ENCODE measurements at regions not wholly inside any gene's neighbourhood (a gene's known extent, or its start where the extent isn't known, plus 50 kb on each side); places are given as distances from the start of the nearest gene placed in this dataset.
A peak's percentile ranks its signal among the peaks of the same experiment; 100 is the strongest.

DNA sequence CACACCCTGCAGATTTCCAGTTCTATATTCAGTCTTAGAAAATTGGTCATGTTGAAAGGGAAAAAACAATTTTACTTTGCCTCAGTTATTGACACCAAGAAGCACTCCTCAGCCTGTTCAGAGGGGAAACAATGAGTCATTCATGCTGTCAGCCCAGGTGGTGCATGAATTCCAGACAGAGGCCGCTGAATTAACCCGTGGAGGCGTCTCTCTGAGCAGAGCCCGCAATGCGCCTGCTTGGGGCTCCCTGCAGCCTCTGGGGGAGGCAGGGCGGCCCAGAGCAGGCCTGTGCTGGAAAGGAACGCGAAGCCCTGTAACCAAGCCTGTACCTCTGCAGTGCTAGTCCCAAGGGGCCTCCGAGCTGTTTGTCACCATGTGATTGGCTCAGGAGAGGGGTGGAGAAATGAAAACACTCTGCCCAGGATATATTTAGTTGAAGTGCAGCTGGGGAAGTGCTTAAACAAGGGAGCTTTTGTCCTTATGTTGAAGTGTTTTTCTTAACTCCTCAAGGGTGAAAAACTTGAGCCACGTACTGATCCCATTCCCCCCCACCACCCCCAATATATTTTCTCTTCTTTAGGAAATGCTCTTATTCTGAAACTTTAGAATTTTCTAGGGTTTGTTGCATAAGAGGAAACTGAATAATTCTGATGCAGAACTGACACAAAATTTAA lies 68.3 kb upstream of the CHD2 start (continued):
- TF ChIP-seq, protein P1, sequence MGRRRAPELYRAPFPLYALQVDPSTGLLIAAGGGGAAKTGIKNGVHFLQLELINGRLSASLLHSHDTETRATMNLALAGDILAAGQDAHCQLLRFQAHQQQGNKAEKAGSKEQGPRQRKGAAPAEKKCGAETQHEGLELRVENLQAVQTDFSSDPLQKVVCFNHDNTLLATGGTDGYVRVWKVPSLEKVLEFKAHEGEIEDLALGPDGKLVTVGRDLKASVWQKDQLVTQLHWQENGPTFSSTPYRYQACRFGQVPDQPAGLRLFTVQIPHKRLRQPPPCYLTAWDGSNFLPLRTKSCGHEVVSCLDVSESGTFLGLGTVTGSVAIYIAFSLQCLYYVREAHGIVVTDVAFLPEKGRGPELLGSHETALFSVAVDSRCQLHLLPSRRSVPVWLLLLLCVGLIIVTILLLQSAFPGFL (CRISPR knock-in tag; IDR thresholded peaks at IDR 0.05) = no peak
- TF ChIP-seq, protein P2, sequence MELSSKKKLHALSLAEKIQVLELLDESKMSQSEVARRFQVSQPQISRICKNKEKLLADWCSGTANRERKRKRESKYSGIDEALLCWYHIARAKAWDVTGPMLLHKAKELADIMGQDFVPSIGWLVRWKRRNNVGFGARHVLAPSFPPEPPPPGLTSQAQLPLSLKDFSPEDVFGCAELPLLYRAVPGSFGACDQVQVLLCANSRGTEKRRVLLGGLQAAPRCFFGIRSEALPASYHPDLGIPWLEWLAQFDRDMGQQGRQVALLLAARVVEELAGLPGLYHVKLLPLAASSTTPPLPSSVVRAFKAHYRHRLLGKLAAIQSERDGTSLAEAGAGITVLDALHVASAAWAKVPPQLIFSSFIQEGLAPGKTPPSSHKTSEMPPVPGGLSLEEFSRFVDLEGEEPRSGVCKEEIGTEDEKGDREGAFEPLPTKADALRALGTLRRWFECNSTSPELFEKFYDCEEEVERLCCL (CRISPR knock-in tag; IDR thresholded peaks at IDR 0.05; ENCODE audit: borderline replicate concordance) = no peak
- TF ChIP-seq ZBTB1 (CRISPR knock-in tag; IDR thresholded peaks at IDR 0.05; ENCODE audit: borderline replicate concordance) = no peak
- TF ChIP-seq SOX6 (IDR thresholded peaks at IDR 0.05) = no peak
- TF ChIP-seq SOX6 (CRISPR knock-in tag; IDR thresholded peaks at IDR 0.05) = peak; percentile 87
- TF ChIP-seq ARNT (IDR thresholded peaks at IDR 0.05) = no peak
- TF ChIP-seq GTF2F1 (IDR thresholded peaks at IDR 0.05; ENCODE audit: low read length) = 0 out of 2 replicates have a peak, but pooled peaks have one; percentile 41
- TF ChIP-seq NONO (IDR thresholded peaks at IDR 0.05) = no peak
- TF ChIP-seq NONO (CRISPR knock-in tag; conservative IDR thresholded peaks at IDR 0.05) = 0 out of 2 replicates have a peak, but pooled peaks have one; percentile 26
- TF ChIP-seq, protein P3, sequence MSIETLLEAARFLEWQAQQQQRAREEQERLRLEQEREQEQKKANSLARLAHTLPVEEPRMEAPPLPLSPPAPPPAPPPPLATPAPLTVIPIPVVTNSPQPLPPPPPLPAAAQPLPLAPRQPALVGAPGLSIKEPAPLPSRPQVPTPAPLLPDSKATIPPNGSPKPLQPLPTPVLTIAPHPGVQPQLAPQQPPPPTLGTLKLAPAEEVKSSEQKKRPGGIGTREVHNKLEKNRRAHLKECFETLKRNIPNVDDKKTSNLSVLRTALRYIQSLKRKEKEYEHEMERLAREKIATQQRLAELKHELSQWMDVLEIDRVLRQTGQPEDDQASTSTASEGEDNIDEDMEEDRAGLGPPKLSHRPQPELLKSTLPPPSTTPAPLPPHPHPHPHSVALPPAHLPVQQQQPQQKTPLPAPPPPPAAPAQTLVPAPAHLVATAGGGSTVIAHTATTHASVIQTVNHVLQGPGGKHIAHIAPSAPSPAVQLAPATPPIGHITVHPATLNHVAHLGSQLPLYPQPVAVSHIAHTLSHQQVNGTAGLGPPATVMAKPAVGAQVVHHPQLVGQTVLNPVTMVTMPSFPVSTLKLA (IDR thresholded peaks at IDR 0.05) = peak; percentile 39; the same call in 1 of the 2 replicates
- no peak for TF ChIP-seq SATB2 (CRISPR knock-in tag; IDR thresholded peaks at IDR 0.05)
- TF ChIP-seq ZNF660 (CRISPR knock-in tag; IDR thresholded peaks at IDR 0.05; ENCODE audit: borderline replicate concordance, low read depth) = no peak
- no peak for TF ChIP-seq SRF (IDR thresholded peaks at IDR 0.05; ENCODE audit: low read depth, low read length)
- TF ChIP-seq ZNF460 (CRISPR knock-in tag; IDR thresholded peaks at IDR 0.05; ENCODE audit: borderline replicate concordance) = no peak; the same call in 1 of the 2 replicates
- TF ChIP-seq GPN1 (CRISPR knock-in tag; IDR thresholded peaks at IDR 0.05; ENCODE audit: borderline replicate concordance) = no peak
- TF ChIP-seq GATAD2A (CRISPR knock-in tag; IDR thresholded peaks at IDR 0.05) = peak; percentile 74
- TF ChIP-seq ZNF709 (CRISPR knock-in tag; IDR thresholded peaks at IDR 0.05) = no peak
- peak; percentile 59; the same call in 1 of the 2 replicates for TF ChIP-seq KLF6 (CRISPR knock-in tag; IDR thresholded peaks at IDR 0.05)
- TF ChIP-seq ZNF24 (IDR thresholded peaks at IDR 0.05) = no peak
- no peak; the same call in 1 of the 2 replicates for TF ChIP-seq ZNF225 (CRISPR knock-in tag; IDR thresholded peaks at IDR 0.05)
- no peak for TF ChIP-seq SRY (CRISPR knock-in tag; IDR thresholded peaks at IDR 0.05)
- TF ChIP-seq HOXA9 (CRISPR knock-in tag; IDR thresholded peaks at IDR 0.05; ENCODE audit: borderline replicate concordance) = no peak
- TF ChIP-seq DNMT3B (CRISPR knock-in tag; conservative IDR thresholded peaks at IDR 0.05) = no peak
- TF ChIP-seq, protein P4, sequence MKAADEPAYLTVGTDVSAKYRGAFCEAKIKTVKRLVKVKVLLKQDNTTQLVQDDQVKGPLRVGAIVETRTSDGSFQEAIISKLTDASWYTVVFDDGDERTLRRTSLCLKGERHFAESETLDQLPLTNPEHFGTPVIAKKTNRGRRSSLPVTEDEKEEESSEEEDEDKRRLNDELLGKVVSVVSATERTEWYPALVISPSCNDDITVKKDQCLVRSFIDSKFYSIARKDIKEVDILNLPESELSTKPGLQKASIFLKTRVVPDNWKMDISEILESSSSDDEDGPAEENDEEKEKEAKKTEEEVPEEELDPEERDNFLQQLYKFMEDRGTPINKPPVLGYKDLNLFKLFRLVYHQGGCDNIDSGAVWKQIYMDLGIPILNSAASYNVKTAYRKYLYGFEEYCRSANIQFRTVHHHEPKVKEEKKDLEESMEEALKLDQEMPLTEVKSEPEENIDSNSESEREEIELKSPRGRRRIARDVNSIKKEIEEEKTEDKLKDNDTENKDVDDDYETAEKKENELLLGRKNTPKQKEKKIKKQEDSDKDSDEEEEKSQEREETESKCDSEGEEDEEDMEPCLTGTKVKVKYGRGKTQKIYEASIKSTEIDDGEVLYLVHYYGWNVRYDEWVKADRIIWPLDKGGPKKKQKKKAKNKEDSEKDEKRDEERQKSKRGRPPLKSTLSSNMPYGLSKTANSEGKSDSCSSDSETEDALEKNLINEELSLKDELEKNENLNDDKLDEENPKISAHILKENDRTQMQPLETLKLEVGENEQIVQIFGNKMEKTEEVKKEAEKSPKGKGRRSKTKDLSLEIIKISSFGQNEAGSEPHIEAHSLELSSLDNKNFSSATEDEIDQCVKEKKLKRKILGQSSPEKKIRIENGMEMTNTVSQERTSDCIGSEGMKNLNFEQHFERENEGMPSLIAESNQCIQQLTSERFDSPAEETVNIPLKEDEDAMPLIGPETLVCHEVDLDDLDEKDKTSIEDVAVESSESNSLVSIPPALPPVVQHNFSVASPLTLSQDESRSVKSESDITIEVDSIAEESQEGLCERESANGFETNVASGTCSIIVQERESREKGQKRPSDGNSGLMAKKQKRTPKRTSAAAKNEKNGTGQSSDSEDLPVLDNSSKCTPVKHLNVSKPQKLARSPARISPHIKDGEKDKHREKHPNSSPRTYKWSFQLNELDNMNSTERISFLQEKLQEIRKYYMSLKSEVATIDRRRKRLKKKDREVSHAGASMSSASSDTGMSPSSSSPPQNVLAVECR (CRISPR knock-in tag; IDR thresholded peaks at IDR 0.05; ENCODE audit: borderline replicate concordance) = peak; percentile 61; the same call in 1 of the 2 replicates
- TF ChIP-seq ZSCAN30 (CRISPR knock-in tag; IDR thresholded peaks at IDR 0.05) = 0 out of 2 replicates have a peak, but pooled peaks have one; percentile 48
